ENCODE measurements at regions not wholly inside any gene's neighbourhood (a gene's known extent, or its start where the extent isn't known, plus 50 kb on each side); places are given as distances from the start of the nearest gene placed in this dataset.

- intact Hi-C loops (cut with DNase I), result no loop called here
- H3K4me3 ChIP-seq, result no peak overlapping the region
- no peaks in the 10 kb centered on the region for H3K36me3 ChIP-seq
- no peaks in the 10 kb centered on the region for H3K9me3 ChIP-seq
- TF ChIP-seq CTCF (IDR thresholded peaks at IDR 0.05), result no peak
- ATAC-seq (no peak), DNase-seq (no peak)
- no peaks in the 10 kb centered on the region for H3K27me3 ChIP-seq
- H3K4me1 ChIP-seq, result no peaks in the 10 kb centered on the region
- no peak overlapping the region for H3K27ac ChIP-seq
Measured at GRCh38 chr6:22651731-22652130, 82.4 kb downstream of the HDGFL1 start.

GRCh38 chr6:22653980-22654610 is 84.7 kb downstream of the HDGFL1 start:
- ATAC-seq (no peak), DNase-seq (no peak)
- Histone ChIP-seq H3K9me3 (no peaks in the 10 kb centered on the region), H3K4me1 (no peaks in the 10 kb centered on the region), H3K36me3 (no peaks in the 10 kb centered on the region), H3K27ac (no peak overlapping the region), H3K4me3 (no peak overlapping the region), H3K27me3 (no peaks in the 10 kb centered on the region)
- intact Hi-C loops (cut with DNase I), result no loop called here
- TF ChIP-seq CTCF (IDR thresholded peaks at IDR 0.05), result no peak

GRCh38 chr6:22656706-22657351 is 87.5 kb downstream of the HDGFL1 start:
- intact Hi-C loops (cut with DNase I), result no loop called here
- H3K27ac ChIP-seq, result no peak overlapping the region
- H3K4me1 ChIP-seq, result no peaks in the 10 kb centered on the region
- DNase-seq (no peak), ATAC-seq (no peak)
- H3K27me3 ChIP-seq, result no peaks in the 10 kb centered on the region
- no peak overlapping the region for H3K4me3 ChIP-seq
- TF ChIP-seq CTCF (IDR thresholded peaks at IDR 0.05), result no peak
- no peaks in the 10 kb centered on the region for H3K36me3 ChIP-seq
- no peaks in the 10 kb centered on the region for H3K9me3 ChIP-seq

GRCh38 chr6:22657352-22657980 is 88.1 kb downstream of the HDGFL1 start:
- H3K4me1 ChIP-seq, result no peaks in the 10 kb centered on the region
- no peak overlapping the region for H3K4me3 ChIP-seq
- DNase-seq, result no peak
- H3K9me3 ChIP-seq, result no peaks in the 10 kb centered on the region
- H3K27ac ChIP-seq, result no peak overlapping the region
- no peak for TF ChIP-seq CTCF (IDR thresholded peaks at IDR 0.05)
- H3K27me3 ChIP-seq, result no peaks in the 10 kb centered on the region
- intact Hi-C loops (cut with DNase I), result no loop called here
- no peak for ATAC-seq
- H3K36me3 ChIP-seq, result no peaks in the 10 kb centered on the region

DNA sequence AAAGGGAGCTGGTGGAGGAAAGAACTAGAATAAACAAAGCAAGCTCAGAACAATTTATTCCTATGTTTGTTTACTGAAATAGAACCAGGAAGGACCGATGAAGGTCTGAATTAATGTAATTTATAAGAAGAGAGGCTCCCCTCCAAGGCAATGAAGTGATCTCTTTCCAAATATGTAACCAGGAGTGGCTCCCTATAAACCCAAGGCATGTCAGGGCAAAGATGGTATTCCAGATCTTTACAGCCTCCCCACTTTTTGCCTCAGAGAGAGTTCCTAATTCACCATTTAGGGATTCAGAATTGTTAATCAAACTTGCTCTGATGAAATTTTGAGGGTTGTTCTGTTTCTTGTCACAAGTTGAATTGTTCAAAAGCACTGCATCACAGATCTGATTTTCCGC is 88.8 kb downstream of the HDGFL1 start:
- Histone ChIP-seq H3K9me3 (no peaks in the 10 kb centered on the region), H3K4me3 (no peak overlapping the region), H3K27ac (no peak overlapping the region), H3K36me3 (no peaks in the 10 kb centered on the region), H3K27me3 (no peaks in the 10 kb centered on the region), H3K4me1 (no peaks in the 10 kb centered on the region)
- DNase-seq (no peak), ATAC-seq (no peak)
- intact Hi-C loops (cut with DNase I), result no loop called here
- TF ChIP-seq CTCF (IDR thresholded peaks at IDR 0.05), result no peak
